ENCODE measurements at regions not wholly inside any gene's neighbourhood (a gene's known extent, or its start where the extent isn't known, plus 50 kb on each side); places are given as distances from the start of the nearest gene placed in this dataset.
"Not testable (repeated sequence)": the region's sequence is repeated elsewhere in the genome, so short reads cannot be mapped to it uniquely, and the experiment has no call there.

- not testable (repeated sequence) for TF ChIP-seq CTCF, POLR2A, POLR2AphosphoS5, EP300 (IDR thresholded peaks at IDR 0.05)
These were observed 326.6 kb downstream of the NEK10 start for GRCh38 chr3:27042541-27042940.
